Head of caudate nucleus (tissue), 42 donors: ENCODE measurements at regions not wholly inside any gene's neighbourhood (a gene's known extent, or its start where the extent isn't known, plus 50 kb on each side); places are given as distances from the start of the nearest gene placed in this dataset.
A peak's percentile ranks its signal among the peaks of the same experiment; 100 is the strongest.
"Not testable (repeated sequence)": the region's sequence is repeated elsewhere in the genome, so short reads cannot be mapped to it uniquely, and the experiment has no call there.

Experiments used
- DNase-seq, 42 donors: peaks; one replicate each; pipeline versions ENCODE4 v3.0.0 to v3.0.0-alpha.2; 2020 to 2021; ENCODE audit warnings: mixed read lengths in 7 of 42
- intact Hi-C: fragments of 100-400 bp; cut with DNase I; formaldehyde crosslinking; loops from one replicate; pipeline ENCODE4 v1.15.0; 2022

GRCh38 chr11:71638801-71639519, 56.3 kb upstream of the KRTAP5-11 start:
- peak in 40 of 42 donors; percentile 10 to 82 (median 58) for DNase-seq
- intact Hi-C loops, result not testable (repeated sequence)

GRCh38 chr11:71639520-71639849, 56.8 kb upstream of the KRTAP5-11 start:
- intact Hi-C loops, result not testable (repeated sequence)
- peak in 3 of 42 donors; percentile 1 to 23 (median 4) for DNase-seq

- intact Hi-C loops, DNase-seq: not testable (repeated sequence)
These were observed 57.2 kb upstream of the KRTAP5-11 start for GRCh38 chr11:71639916-71640315.

- intact Hi-C loops, DNase-seq: not testable (repeated sequence)
These were observed 64.4 kb upstream of the KRTAP5-11 start for GRCh38 chr11:71647078-71647477.

GRCh38 chr11:71652998-71653397, 70.3 kb upstream of the KRTAP5-11 start:
- DNase-seq, intact Hi-C loops: not testable (repeated sequence)

GRCh38 chr11:71654423-71654822, 71.7 kb upstream of the KRTAP5-11 start:
- intact Hi-C loops, DNase-seq: not testable (repeated sequence)

- DNase-seq, intact Hi-C loops: not testable (repeated sequence)
These were observed 72.4 kb upstream of the KRTAP5-11 start for GRCh38 chr11:71655041-71655440.

GRCh38 chr11:71656513-71656912, 73.8 kb upstream of the KRTAP5-11 start:
- intact Hi-C loops, DNase-seq: not testable (repeated sequence)

GRCh38 chr11:71664941-71665340, 82.3 kb upstream of the KRTAP5-11 start:
- intact Hi-C loops, result not testable (repeated sequence)
- peak in 7 of 42 donors; percentile 5 to 24 (median 20) for DNase-seq

GRCh38 chr11:71698110-71698509, 115.4 kb upstream of the KRTAP5-11 start:
- DNase-seq, intact Hi-C loops: not testable (repeated sequence)

GRCh38 chr11:71698961-71699360, 116.3 kb upstream of the KRTAP5-11 start:
- DNase-seq, intact Hi-C loops: not testable (repeated sequence)

GRCh38 chr11:71701435-71702291, 119.0 kb upstream of the KRTAP5-11 start:
- intact Hi-C loops, DNase-seq: not testable (repeated sequence)

GRCh38 chr11:71705086-71705737, 122.5 kb upstream of the KRTAP5-11 start:
- intact Hi-C loops, DNase-seq: not testable (repeated sequence)

GRCh38 chr11:71705738-71706432, 123.2 kb upstream of the KRTAP5-11 start:
- intact Hi-C loops, DNase-seq: not testable (repeated sequence)

- DNase-seq, intact Hi-C loops: not testable (repeated sequence)
These were observed 124.4 kb upstream of the KRTAP5-11 start for GRCh38 chr11:71707083-71707482.

GRCh38 chr11:71709541-71709940, 123.5 kb upstream of the DEFB108B start:
- DNase-seq, intact Hi-C loops: not testable (repeated sequence)

GRCh38 chr11:71710171-71710671, 122.8 kb upstream of the DEFB108B start:
- peak in 1 of 42 donors; percentile 4 for DNase-seq
- intact Hi-C loops, result not testable (repeated sequence)

GRCh38 chr11:71710701-71711385, 122.2 kb upstream of the DEFB108B start:
- DNase-seq, intact Hi-C loops: not testable (repeated sequence)
